ENCODE measurements at regions not wholly inside any gene's neighbourhood (a gene's known extent, or its start where the extent isn't known, plus 50 kb on each side); places are given as distances from the start of the nearest gene placed in this dataset.

- peak; percentile 77 for DNase-seq (ENCODE audit: low spot score)
- peak overlapping the region; percentile 16 for H3K23ac ChIP-seq (ENCODE audit: low read depth, low read length, poor library complexity)
- no peak overlapping the region for H2BK15ac ChIP-seq (ENCODE audit: low read length)
- no peak overlapping the region for H3K14ac ChIP-seq (ENCODE audit: low read length)
- H3K9me3 ChIP-seq (replicated peaks in 1 of 2; ENCODE audit: control insufficient read depth in 2 of 2, insufficient read depth in 1 of 2, low read depth in 1 of 2, low read length in 2 of 2) = peaks cover 0 to 4% of the 10 kb centered on the region in 2 donors
- no peaks in the 10 kb centered on the region for H3K36me3 ChIP-seq (replicated peaks in 1 of 2; ENCODE audit: control insufficient read depth in 2 of 2, insufficient read depth in 2 of 2, low read length in 2 of 2)
- peak overlapping the region; percentile 93 for H3K18ac ChIP-seq (ENCODE audit: low read length)
- peak overlapping the region; percentile 94 for H2AFZ ChIP-seq (ENCODE audit: low read length)
- no peak overlapping the region for H2BK12ac ChIP-seq (ENCODE audit: low read length)
- no peak overlapping the region for H2AK5ac ChIP-seq (ENCODE audit: low read depth, low read length)
- peak overlapping the region; percentile 0 for H2BK5ac ChIP-seq (ENCODE audit: low read length)
- H3K27me3 ChIP-seq (ENCODE audit: control insufficient read depth in 3 of 3, insufficient read depth in 3 of 3, low read depth in 1 of 3, low read length in 3 of 3) = peaks cover 0 to 27% (median 0%) of the 10 kb centered on the region in 3 experiments
- H4K8ac ChIP-seq (ENCODE audit: low read depth, low read length) = no peak overlapping the region
- no peak overlapping the region for H4K91ac ChIP-seq (ENCODE audit: low read depth, low read length, poor library complexity)
- H3K27ac ChIP-seq (replicated peaks; ENCODE audit: low read length) = peak overlapping the region; percentile 85
- peak overlapping the region; percentile 89 for H3K4me2 ChIP-seq (ENCODE audit: insufficient read depth, low read length, poor library complexity, severe bottlenecking)
- no CpG with 5 or more reads among the region's 52 CpGs for WGBS, 2 donors (ENCODE audit: extremely low coverage in 2 of 2, insufficient read length in 2 of 2, insufficient replicate concordance in 1 of 2)
- H3K9ac ChIP-seq (ENCODE audit: low read depth, low read length, poor library complexity) = peak overlapping the region; percentile 66
- H3K4ac ChIP-seq (ENCODE audit: low read length) = no peak overlapping the region
- peak overlapping the region; percentile 51 for H2BK120ac ChIP-seq (ENCODE audit: low read depth, low read length)
- peak overlapping the region; percentile 64 to 85 for H3K4me3 ChIP-seq (ENCODE audit: low read length in 2 of 2)
- H3K79me1 ChIP-seq (ENCODE audit: low read depth, low read length) = no peaks in the 10 kb centered on the region
- peaks cover 1 to 7% of the 10 kb centered on the region in 2 donors for H3K4me1 ChIP-seq (ENCODE audit: control insufficient read depth in 2 of 2, insufficient read depth in 1 of 2, low read depth in 1 of 2, low read length in 2 of 2)
Measured at GRCh38 chr2:118186110-118186857, 98.0 kb downstream of the INSIG2 start.

- Histone ChIP-seq H3K4me1 (ENCODE audit: control insufficient read depth in 2 of 2, insufficient read depth in 1 of 2, low read depth in 1 of 2, low read length in 2 of 2) (peaks cover 1 to 7% of the 10 kb centered on the region in 2 donors), H3K4me3 (ENCODE audit: low read length in 2 of 2) (peak overlapping the region; percentile 64 to 85), H3K4me2 (ENCODE audit: insufficient read depth, low read length, poor library complexity, severe bottlenecking) (peak overlapping the region; percentile 89), H3K23ac (ENCODE audit: low read depth, low read length, poor library complexity) (no peak overlapping the region), H2BK120ac (ENCODE audit: low read depth, low read length) (peak overlapping the region; percentile 51), H3K4ac (ENCODE audit: low read length) (no peak overlapping the region), H3K9me3 (replicated peaks in 1 of 2; ENCODE audit: control insufficient read depth in 2 of 2, insufficient read depth in 1 of 2, low read depth in 1 of 2, low read length in 2 of 2) (peaks cover 0 to 4% of the 10 kb centered on the region in 2 donors), H3K14ac (ENCODE audit: low read length) (no peak overlapping the region), H4K8ac (ENCODE audit: low read depth, low read length) (no peak overlapping the region), H3K36me3 (replicated peaks in 1 of 2; ENCODE audit: control insufficient read depth in 2 of 2, insufficient read depth in 2 of 2, low read length in 2 of 2) (no peaks in the 10 kb centered on the region), H2AFZ (ENCODE audit: low read length) (peak overlapping the region; percentile 94), H3K27ac (replicated peaks; ENCODE audit: low read length) (peak overlapping the region; percentile 85), H3K9ac (ENCODE audit: low read depth, low read length, poor library complexity) (peak overlapping the region; percentile 66), H2BK15ac (ENCODE audit: low read length) (no peak overlapping the region), H2BK5ac (ENCODE audit: low read length) (peak overlapping the region; percentile 0), H3K79me1 (ENCODE audit: low read depth, low read length) (no peaks in the 10 kb centered on the region), H2BK12ac (ENCODE audit: low read length) (no peak overlapping the region), H3K18ac (ENCODE audit: low read length) (peak overlapping the region; percentile 93), H4K91ac (ENCODE audit: low read depth, low read length, poor library complexity) (no peak overlapping the region), H2AK5ac (ENCODE audit: low read depth, low read length) (peak overlapping the region; percentile 76), H3K27me3 (ENCODE audit: control insufficient read depth in 3 of 3, insufficient read depth in 3 of 3, low read depth in 1 of 3, low read length in 3 of 3) (peaks cover 0 to 24% (median 0%) of the 10 kb centered on the region in 3 experiments)
- DNase-seq (ENCODE audit: low spot score) = peak; percentile 45
- WGBS, 2 donors (ENCODE audit: extremely low coverage in 2 of 2, insufficient read length in 2 of 2, insufficient replicate concordance in 1 of 2) = no CpG with 5 or more reads among the region's 33 CpGs
Measured at GRCh38 chr2:118185210-118186109, 97.2 kb downstream of the INSIG2 start.

DNA sequence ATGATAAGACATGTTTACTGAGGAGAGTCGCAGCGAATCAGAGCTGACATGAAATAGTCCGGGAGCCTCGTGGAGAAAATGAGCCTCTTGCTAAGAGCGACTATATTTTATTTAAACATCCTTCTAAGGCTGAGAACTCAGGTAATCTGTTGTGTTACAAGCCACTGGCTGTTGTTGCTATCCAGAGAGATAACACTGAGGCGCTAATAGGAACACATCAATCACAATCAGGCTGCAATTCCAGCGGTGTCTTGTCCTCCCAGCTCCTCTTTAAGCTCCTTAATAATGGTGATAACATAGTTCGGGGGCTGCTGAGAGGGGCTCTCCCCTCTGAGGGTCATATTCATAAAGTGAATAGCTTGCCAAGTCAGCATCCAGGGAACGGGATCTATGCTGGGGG, 95.1 kb downstream of the INSIG2 start:
- Histone ChIP-seq H2AK5ac (ENCODE audit: low read depth, low read length) (no peak overlapping the region), H2BK15ac (ENCODE audit: low read length) (no peak overlapping the region), H4K8ac (ENCODE audit: low read depth, low read length) (no peak overlapping the region), H3K23ac (ENCODE audit: low read depth, low read length, poor library complexity) (no peak overlapping the region), H3K4ac (ENCODE audit: low read length) (no peak overlapping the region), H3K4me3 (ENCODE audit: low read length in 2 of 2) (no peak overlapping the region), H3K9ac (ENCODE audit: low read depth, low read length, poor library complexity) (no peak overlapping the region), H2BK120ac (ENCODE audit: low read depth, low read length) (no peak overlapping the region), H3K36me3 (replicated peaks in 1 of 2; ENCODE audit: control insufficient read depth in 2 of 2, insufficient read depth in 2 of 2, low read length in 2 of 2) (no peaks in the 10 kb centered on the region), H3K27ac (replicated peaks; ENCODE audit: low read length) (no peak overlapping the region), H2BK5ac (ENCODE audit: low read length) (no peak overlapping the region), H3K14ac (ENCODE audit: low read length) (no peak overlapping the region), H3K9me3 (replicated peaks in 1 of 2; ENCODE audit: control insufficient read depth in 2 of 2, insufficient read depth in 1 of 2, low read depth in 1 of 2, low read length in 2 of 2) (peaks cover 0 to 4% of the 10 kb centered on the region in 2 donors), H3K79me1 (ENCODE audit: low read depth, low read length) (no peaks in the 10 kb centered on the region), H3K4me1 (ENCODE audit: control insufficient read depth in 2 of 2, insufficient read depth in 1 of 2, low read depth in 1 of 2, low read length in 2 of 2) (peaks cover 1 to 7% of the 10 kb centered on the region in 2 donors), H3K4me2 (ENCODE audit: insufficient read depth, low read length, poor library complexity, severe bottlenecking) (no peak overlapping the region), H3K27me3 (ENCODE audit: control insufficient read depth in 3 of 3, insufficient read depth in 3 of 3, low read depth in 1 of 3, low read length in 3 of 3) (peaks cover 0 to 18% (median 0%) of the 10 kb centered on the region in 3 experiments), H2AFZ (ENCODE audit: low read length) (no peak overlapping the region), H2BK12ac (ENCODE audit: low read length) (no peak overlapping the region), H4K91ac (ENCODE audit: low read depth, low read length, poor library complexity) (no peak overlapping the region), H3K18ac (ENCODE audit: low read length) (no peak overlapping the region)
- no CpG with 5 or more reads among the region's 9 CpGs for WGBS, 2 donors (ENCODE audit: extremely low coverage in 2 of 2, insufficient read length in 2 of 2, insufficient replicate concordance in 1 of 2)
- DNase-seq (ENCODE audit: low spot score) = no peak

- WGBS, 2 donors (ENCODE audit: extremely low coverage in 2 of 2, insufficient read length in 2 of 2, insufficient replicate concordance in 1 of 2) = no CpG with 5 or more reads among the region's 1 CpG
- Histone ChIP-seq H3K4me2 (ENCODE audit: insufficient read depth, low read length, poor library complexity, severe bottlenecking) (no peak overlapping the region), H3K36me3 (replicated peaks in 1 of 2; ENCODE audit: control insufficient read depth in 2 of 2, insufficient read depth in 2 of 2, low read length in 2 of 2) (no peaks in the 10 kb centered on the region), H3K23ac (ENCODE audit: low read depth, low read length, poor library complexity) (no peak overlapping the region), H4K91ac (ENCODE audit: low read depth, low read length, poor library complexity) (no peak overlapping the region), H3K9ac (ENCODE audit: low read depth, low read length, poor library complexity) (no peak overlapping the region), H4K8ac (ENCODE audit: low read depth, low read length) (no peak overlapping the region), H2BK120ac (ENCODE audit: low read depth, low read length) (no peak overlapping the region), H2BK5ac (ENCODE audit: low read length) (no peak overlapping the region), H2BK15ac (ENCODE audit: low read length) (no peak overlapping the region), H2BK12ac (ENCODE audit: low read length) (no peak overlapping the region), H3K14ac (ENCODE audit: low read length) (no peak overlapping the region), H3K27ac (replicated peaks; ENCODE audit: low read length) (no peak overlapping the region), H3K4me3 (ENCODE audit: low read length in 2 of 2) (no peak overlapping the region), H3K9me3 (replicated peaks in 1 of 2; ENCODE audit: control insufficient read depth in 2 of 2, insufficient read depth in 1 of 2, low read depth in 1 of 2, low read length in 2 of 2) (no peaks in the 10 kb centered on the region), H3K27me3 (ENCODE audit: control insufficient read depth in 3 of 3, insufficient read depth in 3 of 3, low read depth in 1 of 3, low read length in 3 of 3) (peaks cover 0 to 26% (median 0%) of the 10 kb centered on the region in 3 experiments), H3K4me1 (ENCODE audit: control insufficient read depth in 2 of 2, insufficient read depth in 1 of 2, low read depth in 1 of 2, low read length in 2 of 2) (peaks cover 0 to 4% of the 10 kb centered on the region in 2 donors), H3K18ac (ENCODE audit: low read length) (no peak overlapping the region), H2AFZ (ENCODE audit: low read length) (no peak overlapping the region), H3K4ac (ENCODE audit: low read length) (no peak overlapping the region), H2AK5ac (ENCODE audit: low read depth, low read length) (no peak overlapping the region), H3K79me1 (ENCODE audit: low read depth, low read length) (no peaks in the 10 kb centered on the region)
- DNase-seq (ENCODE audit: low spot score) = no peak
Measured at GRCh38 chr2:118179445-118179844, 91.2 kb downstream of the INSIG2 start.
